ENCODE measurements at regions not wholly inside any gene's neighbourhood (a gene's known extent, or its start where the extent isn't known, plus 50 kb on each side); places are given as distances from the start of the nearest gene placed in this dataset.
"Not testable (repeated sequence)": the region's sequence is repeated elsewhere in the genome, so short reads cannot be mapped to it uniquely, and the experiment has no call there.

- DNase-seq (ENCODE audit: low read depth in 2 of 2): no peak
These were observed 125.7 kb upstream of the MYO3A start for GRCh38 chr10:25808372-25808771.

- DNase-seq (ENCODE audit: low read depth in 2 of 2): no peak
These were observed 122.9 kb upstream of the MYO3A start for GRCh38 chr10:25811052-25811685.

GRCh38 chr10:25813511-25813910 lies 120.5 kb upstream of the MYO3A start:
- no peak for DNase-seq (ENCODE audit: low read depth in 2 of 2)

DNA sequence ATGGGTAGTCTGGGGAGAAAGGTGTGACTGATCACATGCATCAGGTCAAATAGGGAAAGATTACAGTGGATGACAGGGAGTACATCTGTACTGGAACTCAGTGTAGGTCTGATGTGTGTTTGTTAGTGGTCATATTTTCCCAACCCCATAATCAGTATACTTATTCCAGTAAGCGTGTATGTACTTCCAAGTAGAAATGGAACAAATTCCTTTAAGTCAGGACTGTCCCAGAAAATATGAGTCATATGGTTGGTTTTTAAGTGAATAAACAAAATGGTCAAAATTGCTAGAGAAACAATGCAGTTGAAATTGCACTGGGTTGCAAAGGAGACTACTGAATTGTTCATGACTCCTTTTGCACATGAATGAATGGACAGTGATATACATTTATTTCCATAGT lies 118.8 kb upstream of the MYO3A start:
- no peak for DNase-seq (ENCODE audit: low read depth in 2 of 2)

DNA sequence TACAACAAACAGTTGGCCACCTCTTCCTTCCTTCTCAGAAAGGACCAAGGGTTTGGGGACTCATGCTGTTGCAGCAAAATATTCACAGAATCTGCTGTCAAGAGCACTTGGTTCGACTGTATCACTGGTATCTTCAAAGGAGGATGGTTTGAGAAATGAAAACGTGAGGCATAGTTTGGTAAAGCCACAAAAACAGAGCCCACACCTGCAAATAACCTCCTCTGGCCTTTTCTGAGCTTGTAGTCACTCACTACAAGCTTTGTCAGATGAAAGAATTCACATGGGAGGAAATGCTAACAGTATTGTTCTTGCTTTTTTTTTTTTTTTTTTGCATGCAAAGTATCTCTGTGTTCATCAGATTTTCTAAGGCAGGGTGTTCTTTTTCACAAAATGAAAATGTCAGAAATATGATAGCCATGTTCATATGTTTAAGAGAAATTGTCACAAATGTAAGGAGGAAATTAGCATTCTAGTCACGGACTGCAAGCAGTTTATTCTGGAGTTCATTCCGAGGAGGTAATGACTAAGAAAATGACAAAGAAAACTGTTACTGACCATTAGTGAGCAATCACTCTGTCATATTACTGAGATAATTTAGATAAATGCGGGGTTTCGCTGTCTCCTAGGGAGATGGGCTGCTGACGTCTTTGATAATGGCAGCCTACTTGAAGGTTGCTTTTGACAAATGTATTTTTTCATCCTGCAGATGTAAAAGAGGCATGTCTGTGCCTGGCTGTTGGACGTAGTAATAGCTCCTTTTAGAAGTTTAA lies 117.8 kb upstream of the MYO3A start:
- DNase-seq (ENCODE audit: low read depth in 2 of 2): no peak

GRCh38 chr10:25817200-25817599 lies 116.8 kb upstream of the MYO3A start:
- DNase-seq (ENCODE audit: low read depth in 2 of 2): no peak

- DNase-seq (ENCODE audit: low read depth in 2 of 2): no peak
These were observed 115.3 kb upstream of the MYO3A start for GRCh38 chr10:25818751-25819150.

GRCh38 chr10:25820472-25820871 lies 113.6 kb upstream of the MYO3A start:
- DNase-seq (ENCODE audit: low read depth in 2 of 2): no peak

GRCh38 chr10:25820874-25821273 lies 113.2 kb upstream of the MYO3A start:
- no peak for DNase-seq (ENCODE audit: low read depth in 2 of 2)

GRCh38 chr10:25824050-25824449 lies 110.0 kb upstream of the MYO3A start:
- no peak for DNase-seq (ENCODE audit: low read depth in 2 of 2)

DNA sequence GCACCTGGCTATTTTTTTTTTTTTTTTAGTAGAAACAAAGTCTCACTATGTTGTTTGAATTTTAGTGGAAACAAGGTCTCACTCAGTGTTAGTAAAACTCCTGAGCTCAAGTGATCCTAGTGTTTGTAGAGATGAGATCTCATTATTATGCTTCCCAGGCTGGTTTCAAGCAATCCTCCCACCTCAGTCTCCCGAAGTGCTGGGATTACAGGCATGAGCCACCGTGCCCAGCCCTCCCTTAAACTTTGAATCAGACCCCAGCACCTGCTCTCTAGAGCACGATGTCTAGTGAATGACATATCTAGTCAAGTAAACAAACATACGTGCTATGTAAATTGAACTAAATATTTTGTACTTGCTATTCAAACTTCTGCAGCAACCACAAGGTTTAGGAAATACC lies 105.6 kb upstream of the MYO3A start:
- no peak for DNase-seq (ENCODE audit: low read depth in 2 of 2)

- DNase-seq (ENCODE audit: low read depth in 2 of 2): no peak
These were observed 102.9 kb upstream of the MYO3A start for GRCh38 chr10:25831080-25831479.

- DNase-seq (ENCODE audit: low read depth in 2 of 2): no peak
These were observed 94.3 kb upstream of the MYO3A start for GRCh38 chr10:25839683-25840082.

DNA sequence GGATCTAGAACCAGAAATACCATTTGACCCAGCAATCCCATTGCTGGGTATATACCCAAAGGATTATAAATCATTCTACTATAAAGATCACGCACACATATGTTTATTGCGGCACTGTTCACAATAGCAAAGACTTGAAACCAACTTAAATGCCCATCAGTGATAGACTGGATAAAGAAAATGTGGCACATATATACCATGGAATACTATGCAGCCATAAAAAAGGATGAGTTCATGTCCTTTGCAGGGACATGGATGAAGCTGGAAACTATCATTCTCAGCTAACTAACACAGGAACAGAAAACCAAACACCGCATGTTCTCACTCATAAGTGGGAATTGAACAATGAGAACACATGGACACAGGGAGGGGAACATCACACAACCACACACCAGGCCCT lies 93.2 kb upstream of the MYO3A start:
- DNase-seq (ENCODE audit: low read depth in 2 of 2): not testable (repeated sequence)

- no peak for DNase-seq (ENCODE audit: low read depth in 2 of 2)
These were observed 91.9 kb upstream of the MYO3A start for GRCh38 chr10:25842146-25842545.

GRCh38 chr10:25843551-25844170 lies 90.4 kb upstream of the MYO3A start:
- no peak for DNase-seq (ENCODE audit: low read depth in 2 of 2)

GRCh38 chr10:25844716-25845115 lies 89.3 kb upstream of the MYO3A start:
- DNase-seq (ENCODE audit: low read depth in 2 of 2): not testable (repeated sequence)

- DNase-seq (ENCODE audit: low read depth in 2 of 2): no peak
These were observed 84.8 kb upstream of the MYO3A start for GRCh38 chr10:25849268-25849667.

- DNase-seq (ENCODE audit: low read depth in 2 of 2): no peak
These were observed 84.0 kb upstream of the MYO3A start for GRCh38 chr10:25849988-25850387.

DNA sequence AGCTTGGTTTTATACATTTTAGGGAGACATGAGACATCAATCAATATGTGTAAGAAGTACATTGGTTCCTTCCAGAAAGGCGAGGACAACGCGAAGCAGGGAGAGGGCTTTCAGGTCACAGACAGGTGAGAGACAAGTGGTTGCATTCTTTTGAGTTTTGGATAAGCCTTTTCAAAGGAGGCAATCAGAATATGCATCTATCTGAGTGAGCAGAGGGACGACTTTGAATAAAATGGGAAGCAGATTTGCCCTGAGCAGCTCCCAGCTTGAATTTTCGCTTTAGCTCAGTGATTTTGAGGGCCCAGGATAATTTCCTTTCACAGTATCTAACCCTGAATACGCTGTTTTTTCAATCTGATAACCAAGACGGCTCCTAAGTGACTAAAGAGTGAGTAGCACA lies 82.5 kb upstream of the MYO3A start:
- DNase-seq (ENCODE audit: low read depth in 2 of 2): no peak

DNA sequence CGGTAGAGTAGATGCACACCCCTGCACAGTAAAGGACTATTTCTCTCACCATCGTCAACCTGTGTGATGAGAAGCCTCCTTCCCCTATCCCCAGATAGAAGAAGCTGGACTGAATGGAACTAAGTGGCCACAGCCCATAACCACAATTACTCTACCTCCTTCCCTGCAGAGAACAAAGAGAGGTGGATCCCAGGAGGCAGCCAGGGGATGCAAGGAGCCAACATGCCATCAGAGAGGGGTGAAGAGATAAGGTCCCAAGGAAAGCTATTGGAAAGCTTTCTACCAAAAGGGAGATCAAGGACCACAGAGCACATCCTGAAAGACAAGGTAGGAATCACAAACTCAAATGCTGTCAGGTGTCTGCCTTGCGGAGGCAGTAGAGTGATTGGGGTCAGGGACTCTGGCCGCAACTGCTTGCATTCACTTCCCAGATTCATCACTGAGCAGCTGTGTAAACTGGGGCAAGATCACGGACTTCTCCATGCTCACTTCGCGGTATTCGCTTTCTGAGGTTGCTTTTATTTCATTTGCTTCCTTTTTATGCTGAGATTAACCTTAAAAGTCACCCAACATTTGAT lies 81.6 kb upstream of the MYO3A start:
- no peak for DNase-seq (ENCODE audit: low read depth in 2 of 2)

- DNase-seq (ENCODE audit: low read depth in 2 of 2): no peak
These were observed 76.0 kb upstream of the MYO3A start for GRCh38 chr10:25858076-25858475.

- DNase-seq (ENCODE audit: low read depth in 2 of 2): no peak
These were observed 68.8 kb upstream of the MYO3A start for GRCh38 chr10:25865267-25865666.

All from stimulated activated CD8-positive, alpha-beta memory T cell treated with anti-CD3 and anti-CD28 coated beads, Interleukin-2, amount 100 ng/mL, for 1 hour (primary cell).